H9 (cell line): ENCODE measurements at regions not wholly inside any gene's neighbourhood (a gene's known extent, or its start where the extent isn't known, plus 50 kb on each side); places are given as distances from the start of the nearest gene placed in this dataset.
"Not testable (repeated sequence)": the region's sequence is repeated elsewhere in the genome, so short reads cannot be mapped to it uniquely, and the experiment has no call there.

Source experiments
- DNase-seq: peaks from one replicate; pipeline ENCODE4 v3.0.0-alpha.2; 2017
- H2AFZ ChIP-seq: one replicate; pipeline ENCODE4 v1.6.1; 2013; ENCODE audit warnings: mild to moderate bottlenecking, low read length, control low read depth, moderate library complexity
- H2AK5ac ChIP-seq: 2 replicates; pipeline ENCODE4 v1.6.1; 2013; ENCODE audit warnings: low read length, control low read depth, mixed read lengths; ENCODE audit not compliant: insufficient read length
- H2BK120ac ChIP-seq: one replicate; pipeline ENCODE4 v1.6.1; 2013; ENCODE audit warnings: low read depth, mild to moderate bottlenecking, low read length, control low read depth, inconsistent platforms; ENCODE audit not compliant: poor library complexity, severe bottlenecking
- H2BK12ac ChIP-seq: 2 replicates; pipeline ENCODE4 v1.6.1; 2013; ENCODE audit warnings: low read length, control low read depth, mixed read lengths, low read depth; ENCODE audit not compliant: insufficient read length
- H2BK15ac ChIP-seq: 2 replicates; pipeline ENCODE4 v1.6.1; 2013; ENCODE audit warnings: low read depth, low read length, control low read depth
- H2BK20ac ChIP-seq: one replicate; pipeline ENCODE4 v1.6.1; 2013; ENCODE audit warnings: low read depth, mild to moderate bottlenecking, low read length, control low read depth, inconsistent platforms; ENCODE audit not compliant: poor library complexity, severe bottlenecking
- H2BK5ac ChIP-seq: 2 replicates; pipeline ENCODE4 v1.6.1; 2013; ENCODE audit warnings: low read length, control low read depth, mixed read lengths; ENCODE audit not compliant: insufficient read length
- H3K14ac ChIP-seq: 2 replicates; pipeline ENCODE4 v1.6.1; 2013; ENCODE audit warnings: low read length, control low read depth; ENCODE audit not compliant: insufficient read depth
- H3K18ac ChIP-seq: 2 replicates; pipeline ENCODE4 v1.6.1; 2013; ENCODE audit warnings: low read depth, mild to moderate bottlenecking, mixed read lengths, low read length, control low read depth; ENCODE audit not compliant: insufficient read length
- H3K23ac ChIP-seq: 2 replicates; pipeline ENCODE4 v1.6.1; 2013; ENCODE audit warnings: low read length, control low read depth, mixed read lengths, low read depth; ENCODE audit not compliant: insufficient read length
- H3K23me2 ChIP-seq: 2 replicates; pipeline ENCODE4 v1.6.1; 2013; ENCODE audit warnings: low read depth, mild to moderate bottlenecking, mixed read lengths, low read length, control low read depth; ENCODE audit not compliant: insufficient read length, poor library complexity, severe bottlenecking
- H3K27ac ChIP-seq: 2 replicates; pipeline ENCODE4 v1.5.1; 2013; ENCODE audit warnings: low read length, control low read depth, mixed read lengths, low read depth; ENCODE audit not compliant: insufficient read length
- H3K27me3 ChIP-seq: 2 replicates; pipeline ENCODE4 v1.6.1; 2013; ENCODE audit warnings: low read length, control low read depth, inconsistent platforms; ENCODE audit not compliant: insufficient read depth
- H3K4ac ChIP-seq: 2 replicates; pipeline ENCODE4 v1.6.1; 2013; ENCODE audit warnings: low read depth, mild to moderate bottlenecking, control low read depth, inconsistent platforms, low read length, moderate library complexity
- H3K4me1 ChIP-seq: 2 replicates; pipeline ENCODE4 v1.6.1; 2013; ENCODE audit warnings: low read length, control low read depth, inconsistent platforms; ENCODE audit not compliant: insufficient read depth
- H3K4me2 ChIP-seq: 2 replicates; pipeline ENCODE4 v1.6.1; 2013; ENCODE audit warnings: low read length, control low read depth, mixed read lengths; ENCODE audit not compliant: insufficient read length, insufficient read depth
- H3K56ac ChIP-seq: 2 replicates; pipeline ENCODE4 v1.6.1; 2013; ENCODE audit warnings: low read depth, mild to moderate bottlenecking, mixed read lengths, low read length, control low read depth; ENCODE audit not compliant: insufficient read length
- H3K79me1 ChIP-seq: 2 replicates; pipeline ENCODE4 v1.6.1; 2013; ENCODE audit warnings: low read depth, mild to moderate bottlenecking, moderate library complexity, low read length, control low read depth, inconsistent platforms; ENCODE audit not compliant: insufficient read depth, poor library complexity, severe bottlenecking
- H3K79me2 ChIP-seq: 2 replicates; pipeline ENCODE4 v1.6.1; 2013; ENCODE audit warnings: low read length, control low read depth, inconsistent platforms; ENCODE audit not compliant: insufficient read depth
- H3K9ac ChIP-seq: 2 replicates; pipeline ENCODE4 v1.6.1; 2013; ENCODE audit warnings: low read length, control low read depth, mixed read lengths; ENCODE audit not compliant: insufficient read length; ENCODE audit errors: extremely low read depth
- H3K9me3 ChIP-seq: one replicate; pipeline ENCODE4 v1.6.1; 2013; ENCODE audit warnings: low read depth, low read length, inconsistent platforms; ENCODE audit not compliant: control insufficient read depth
- H3T11ph ChIP-seq: one replicate; pipeline ENCODE4 v1.6.1; 2013; ENCODE audit warnings: mild to moderate bottlenecking, low read length, control low read depth, inconsistent platforms
- H4K20me1 ChIP-seq: one replicate; pipeline ENCODE4 v1.6.1; 2013; ENCODE audit not compliant: control insufficient read depth, insufficient read length, insufficient read depth
- H4K5ac ChIP-seq: 2 replicates; pipeline ENCODE4 v1.6.1; 2013; ENCODE audit warnings: low read depth, mild to moderate bottlenecking, mixed read lengths, low read length, control low read depth; ENCODE audit not compliant: insufficient read length
- H4K8ac ChIP-seq: replicated peaks from 2 replicates; pipeline ENCODE4 v1.6.1; 2013; ENCODE audit warnings: low read length, control low read depth, mixed read lengths, low read depth; ENCODE audit not compliant: insufficient read length
- H4K91ac ChIP-seq: 2 replicates; pipeline ENCODE4 v1.6.1; 2013; ENCODE audit warnings: low read depth, mild to moderate bottlenecking, moderate library complexity, mixed read lengths, low read length, control low read depth; ENCODE audit not compliant: insufficient read length
- H3K27ac Mint-ChIP-seq, 3 experiments: 2 replicates in 2 of 3; 3 replicates in 1 of 3; pipeline ENCODE4 v1.8.0; 2020 to 2021; ENCODE audit warnings: mixed read lengths in 3 of 3, mild to moderate bottlenecking in 1 of 3, moderate library complexity in 1 of 3
- H3K27me3 Mint-ChIP-seq: 2 replicates; pipeline ENCODE4 v1.8.0; 2021; ENCODE audit warnings: low read depth, mild to moderate bottlenecking, moderate library complexity, mixed read lengths
- H3K36me3 Mint-ChIP-seq, 3 experiments: 2 replicates in 2 of 3; 3 replicates in 1 of 3; pipeline ENCODE4 v1.8.0; 2020 to 2021; ENCODE audit warnings: low read depth in 3 of 3, mixed read lengths in 3 of 3; ENCODE audit not compliant: insufficient read depth in 1 of 3
- H3K4me1 Mint-ChIP-seq, 2 experiments: 2 replicates each; pipeline ENCODE4 v1.8.0; 2020; ENCODE audit warnings: mixed read lengths in 2 of 2
- H3K4me3 Mint-ChIP-seq, 2 experiments: 2 replicates in 1 of 2; 3 replicates in 1 of 2; pipeline ENCODE4 v1.8.0; 2020 to 2021; ENCODE audit warnings: mild to moderate bottlenecking in 2 of 2, mixed read lengths in 2 of 2, moderate library complexity in 1 of 2
- H3K9me3 Mint-ChIP-seq, 2 experiments: 2 replicates in 1 of 2; 3 replicates in 1 of 2; pipeline ENCODE4 v1.8.0; 2020; ENCODE audit warnings: mild to moderate bottlenecking in 2 of 2, mixed read lengths in 2 of 2, moderate library complexity in 1 of 2
- WGBS: extraction: QIAGEN DNeasy Blood & Tissue Kit; methylation state at CpG from one replicate; pipeline ENCODE4 v1.1.7; 2013; ENCODE audit warnings: missing lambda C conversion rate, low lambda C conversion rate, mixed read lengths; ENCODE audit not compliant: insufficient read length; ENCODE audit errors: extremely low coverage; 5-methylcytosine and 5-hydroxymethylcytosine counted together

DNA sequence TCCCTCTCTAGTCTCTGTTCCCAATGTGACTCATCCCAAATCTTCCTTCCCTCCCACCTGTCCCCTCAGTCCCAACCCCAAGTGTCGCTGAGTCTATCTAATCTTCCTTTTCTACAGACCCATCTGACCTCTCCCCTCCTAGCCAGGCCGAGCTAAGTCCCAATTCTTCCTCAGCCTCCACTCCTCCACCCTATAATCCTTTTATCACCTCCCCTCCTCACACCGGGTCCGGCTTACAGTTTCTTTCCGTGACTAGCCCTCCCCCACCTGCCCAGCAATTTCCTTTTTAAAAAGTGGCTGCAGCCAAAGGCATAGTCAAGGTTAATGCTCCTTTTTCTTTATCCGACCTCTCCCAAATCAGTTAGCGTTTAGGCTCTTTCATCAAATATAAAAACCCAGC is 541.0 kb upstream of the CRIM1 start:
- not testable (repeated sequence) for H3K79me2 ChIP-seq, H3K4me3 Mint-ChIP-seq

More for the DNA sequence above, 541.0 kb upstream of the CRIM1 start:
- WGBS, result no CpG with 5 or more reads among the region's 7 CpGs
- H3K79me1 ChIP-seq, H3K56ac ChIP-seq, H3K9me3 Mint-ChIP-seq, H3K23ac ChIP-seq, H4K20me1 ChIP-seq, H3K18ac ChIP-seq, H3K4ac ChIP-seq, H4K5ac ChIP-seq, H3K27me3 ChIP-seq, H2BK15ac ChIP-seq, H2BK12ac ChIP-seq, H3K14ac ChIP-seq, H2BK5ac ChIP-seq, H3K4me1 ChIP-seq, H4K91ac ChIP-seq, H3K4me2 ChIP-seq, H3K9ac ChIP-seq, H3K9me3 ChIP-seq, H3K27ac ChIP-seq, H3K27me3 Mint-ChIP-seq, DNase-seq, H3K36me3 Mint-ChIP-seq, H2BK20ac ChIP-seq, H2AK5ac ChIP-seq, H2BK120ac ChIP-seq, H4K8ac ChIP-seq, H3T11ph ChIP-seq, H2AFZ ChIP-seq, H3K23me2 ChIP-seq: not testable (repeated sequence)
- Mint-ChIP-seq H3K4me1 (peaks cover 15 to 22% of the 10 kb centered on the region in 2 experiments), H3K27ac (peak overlapping the region in 1 of 3 experiments; percentile 59; a peak in 1 of 7 replicates)
